CD4-positive, alpha-beta T cell treated with Interleukin-17A for 1 hour (primary cell): ENCODE measurements at regions not wholly inside any gene's neighbourhood (a gene's known extent, or its start where the extent isn't known, plus 50 kb on each side); places are given as distances from the start of the nearest gene placed in this dataset.
"Not testable (repeated sequence)": the region's sequence is repeated elsewhere in the genome, so short reads cannot be mapped to it uniquely, and the experiment has no call there.

ENCODE experiments used
- DNase-seq: peaks from one replicate; pipeline ENCODE4 v3.0.0-alpha.2; 2020

DNA sequence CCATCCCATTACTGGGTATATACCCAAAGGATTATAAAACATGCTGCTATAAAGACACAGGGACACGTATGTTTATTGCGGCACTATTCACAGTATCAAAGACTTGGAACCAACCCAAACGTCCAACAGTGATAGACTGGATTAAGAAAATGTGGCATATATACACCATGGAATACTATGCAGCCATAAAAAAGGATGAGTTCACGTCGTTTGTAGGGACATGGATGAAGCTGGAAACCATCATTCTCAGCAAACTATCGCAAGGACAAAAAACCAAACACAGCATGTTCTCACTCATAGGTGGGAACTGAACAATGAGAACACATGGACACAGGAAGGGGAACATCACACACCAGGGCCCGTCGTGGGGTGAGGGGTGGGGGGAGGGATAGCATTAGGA, 106.1 kb downstream of the CHD1L start:
- not testable (repeated sequence) for DNase-seq

DNA sequence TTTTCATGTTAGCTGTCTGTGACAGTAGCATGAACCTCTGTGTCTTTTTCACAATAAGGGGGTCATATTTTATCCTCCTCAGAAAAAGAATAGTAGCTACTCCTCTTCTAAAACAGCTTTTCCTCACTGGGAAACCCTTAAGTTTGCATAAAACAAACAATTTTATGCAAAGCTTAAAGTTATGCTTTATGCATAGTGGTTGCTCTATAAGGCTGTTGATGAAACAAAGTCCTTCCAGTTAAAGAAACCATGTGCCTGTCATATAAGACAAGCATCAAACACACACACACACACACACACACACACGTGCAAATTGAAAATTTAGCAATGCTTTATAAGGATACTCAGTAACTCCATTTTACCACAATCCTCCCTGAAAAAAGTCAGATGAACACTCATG, 107.0 kb downstream of the CHD1L start:
- DNase-seq = no peak

DNA sequence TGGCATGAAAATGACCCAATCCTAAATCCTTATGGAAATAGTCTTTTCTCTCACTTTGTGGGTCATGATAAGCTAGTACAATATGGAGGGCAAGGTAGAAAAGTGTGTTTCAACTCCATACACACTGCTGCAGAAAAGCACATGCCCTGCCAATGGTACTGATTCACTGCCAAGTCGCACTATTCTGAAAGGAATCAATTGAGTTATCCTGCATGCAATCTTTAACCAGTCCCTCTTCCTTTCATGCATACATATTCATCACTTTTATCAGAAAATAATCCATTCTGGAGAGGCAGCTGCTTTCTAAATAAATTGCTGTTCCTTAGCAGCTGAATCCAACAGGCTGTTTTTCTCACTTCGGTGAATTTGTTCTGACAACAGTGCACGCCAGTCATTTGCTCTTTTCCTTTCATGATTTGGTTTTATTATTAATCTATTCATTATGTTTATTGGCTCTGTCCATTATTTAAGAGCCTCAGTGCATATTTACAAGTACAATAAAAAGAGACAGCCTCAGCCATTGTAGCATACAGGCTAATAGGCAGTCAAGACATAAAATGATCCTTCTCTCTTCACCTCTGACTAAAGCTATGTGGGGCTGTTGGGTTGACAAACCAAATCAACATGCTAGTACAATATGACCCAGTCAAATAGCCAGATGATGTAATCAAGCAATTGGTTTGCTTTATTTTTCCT, 108.8 kb downstream of the CHD1L start:
- no peak for DNase-seq

DNA sequence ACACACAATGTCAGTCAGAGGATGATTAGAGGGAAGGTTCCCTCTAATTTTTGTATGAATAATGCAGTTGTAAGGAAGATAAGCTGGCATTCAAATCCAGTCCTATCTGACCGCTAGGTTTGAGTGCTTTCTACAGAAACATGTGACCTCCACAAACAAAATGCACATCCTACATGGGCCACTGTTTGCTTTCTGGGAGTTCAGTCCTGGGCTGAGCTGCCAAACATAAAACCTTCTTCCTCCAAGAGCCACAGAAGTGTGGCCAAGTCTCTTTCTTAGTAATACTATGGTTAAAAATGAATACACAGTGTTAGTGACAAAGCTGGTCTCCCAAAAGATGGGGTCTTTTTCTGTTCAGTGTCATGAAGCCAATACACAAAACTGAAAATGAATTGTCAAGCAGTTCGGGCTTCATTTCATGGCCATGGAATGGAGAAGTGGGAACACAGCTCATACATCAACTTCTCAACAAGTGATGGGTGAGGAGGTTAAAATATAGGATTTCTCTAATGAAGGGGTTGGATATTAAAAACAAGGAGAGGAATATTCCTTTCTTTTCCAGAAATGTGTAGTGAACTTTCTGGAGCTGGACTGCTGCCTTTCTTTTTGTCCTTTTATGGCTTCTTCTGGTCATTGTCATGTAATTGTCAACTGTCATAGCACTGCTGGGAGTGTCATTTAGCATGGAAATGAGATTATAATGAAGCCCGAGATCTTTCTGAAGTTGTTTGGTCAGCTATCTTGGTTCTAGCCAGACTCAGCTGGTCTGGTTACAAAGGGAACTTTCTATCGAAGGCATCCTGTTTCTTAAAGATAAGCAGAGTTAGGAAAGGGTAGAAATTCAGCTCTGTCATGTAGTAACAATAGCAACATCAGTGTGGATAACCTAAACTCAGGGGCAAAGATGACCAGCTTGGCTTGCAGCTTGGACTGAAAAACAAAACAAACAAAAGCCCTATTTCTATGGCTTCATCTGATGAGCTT, 135.1 kb downstream of the CHD1L start:
- DNase-seq = no peak

GRCh38 chr1:147379889-147380288, 137.4 kb downstream of the CHD1L start:
- no peak for DNase-seq

- DNase-seq = no peak
These were observed 142.3 kb downstream of the CHD1L start for GRCh38 chr1:147384804-147385203.

GRCh38 chr1:147388969-147389368, 146.5 kb downstream of the CHD1L start:
- no peak for DNase-seq

DNA sequence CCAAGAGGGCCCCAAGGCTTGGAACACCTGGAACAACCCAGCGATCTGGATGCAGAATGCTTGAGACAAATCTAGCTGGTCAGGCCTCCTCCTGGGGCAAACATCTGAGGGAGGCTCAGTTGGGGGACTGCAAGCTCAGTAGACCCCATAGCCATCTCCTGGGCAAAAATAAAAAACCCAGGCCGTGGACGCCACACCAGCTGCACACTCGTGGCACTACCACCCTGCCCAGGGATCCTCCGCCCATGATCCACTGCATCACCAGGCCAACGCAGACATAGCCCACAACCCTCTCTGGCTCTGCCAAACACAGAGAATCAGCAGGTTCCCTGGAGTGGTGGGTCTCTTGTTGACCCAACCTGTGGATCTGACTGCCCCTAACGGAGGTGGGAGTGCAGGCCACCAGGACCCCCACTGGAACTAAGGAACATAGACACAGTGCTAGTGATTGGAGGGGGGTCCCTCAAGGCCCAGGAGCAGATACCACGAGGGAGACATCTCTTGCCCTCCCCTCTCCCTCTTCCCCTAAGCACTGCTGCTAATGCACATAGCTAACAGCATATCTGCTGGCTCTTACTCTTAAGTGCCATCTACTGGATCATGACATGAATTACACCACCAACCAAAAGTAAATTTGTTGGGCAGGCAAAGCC, 147.2 kb downstream of the CHD1L start:
- DNase-seq = peak; percentile 36

- DNase-seq = no peak
These were observed 147.7 kb downstream of the CHD1L start for GRCh38 chr1:147390185-147390542.

- DNase-seq = no peak
These were observed 148.6 kb downstream of the CHD1L start for GRCh38 chr1:147391114-147391513.

DNA sequence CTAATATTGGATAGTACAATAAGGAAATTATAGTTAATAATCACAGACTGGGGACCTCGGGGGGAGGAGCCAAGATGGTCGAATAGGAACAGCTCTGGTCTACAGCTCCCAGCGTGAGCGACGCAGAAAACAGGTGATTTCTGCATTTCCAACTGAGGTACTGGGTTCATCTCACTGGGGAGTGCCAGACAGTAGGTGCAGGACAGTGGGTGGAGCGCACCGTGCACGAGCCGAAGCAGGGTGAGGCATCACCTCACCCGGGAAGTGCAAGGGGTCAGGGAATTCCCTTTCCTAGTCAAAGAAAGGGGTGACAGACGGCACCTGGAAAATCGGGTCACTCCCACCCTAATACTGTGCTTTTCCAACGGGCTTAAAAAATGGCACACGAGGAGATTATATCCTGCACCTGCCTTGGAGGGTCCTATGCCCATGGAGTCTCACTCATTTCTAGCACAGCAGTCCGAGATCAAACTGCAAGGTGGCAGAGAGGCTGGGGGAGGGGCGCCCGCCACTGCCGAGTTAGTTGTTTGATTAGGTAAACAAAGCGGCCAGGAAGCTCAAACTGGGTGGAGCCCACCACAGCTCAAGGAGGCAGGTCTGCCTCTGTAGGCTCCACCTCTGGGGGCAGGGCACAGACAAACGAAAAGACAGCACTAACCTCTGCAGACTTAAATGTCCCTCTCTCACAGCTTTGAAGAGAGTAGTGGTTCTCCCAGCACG, 138.8 kb upstream of the BCL9 start:
- not testable (repeated sequence) for DNase-seq

DNA sequence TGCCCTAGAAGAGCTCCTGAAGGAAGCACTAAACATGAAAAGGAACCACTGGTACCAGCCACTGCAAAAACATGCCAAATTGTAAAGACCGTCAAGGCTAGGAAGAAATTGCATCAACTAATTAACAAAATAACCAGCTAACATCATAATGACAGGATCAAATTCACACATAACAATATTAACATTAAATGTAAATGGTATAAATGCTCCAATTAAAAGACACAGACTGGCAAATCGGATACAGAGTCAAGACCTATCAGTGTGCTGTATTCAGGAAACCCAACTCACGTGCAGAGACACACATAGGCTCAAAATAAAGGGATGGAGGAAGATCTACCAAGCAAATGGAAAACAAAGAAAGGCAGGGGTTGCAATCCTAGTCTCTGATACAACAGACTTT, 137.0 kb upstream of the BCL9 start:
- not testable (repeated sequence) for DNase-seq

DNA sequence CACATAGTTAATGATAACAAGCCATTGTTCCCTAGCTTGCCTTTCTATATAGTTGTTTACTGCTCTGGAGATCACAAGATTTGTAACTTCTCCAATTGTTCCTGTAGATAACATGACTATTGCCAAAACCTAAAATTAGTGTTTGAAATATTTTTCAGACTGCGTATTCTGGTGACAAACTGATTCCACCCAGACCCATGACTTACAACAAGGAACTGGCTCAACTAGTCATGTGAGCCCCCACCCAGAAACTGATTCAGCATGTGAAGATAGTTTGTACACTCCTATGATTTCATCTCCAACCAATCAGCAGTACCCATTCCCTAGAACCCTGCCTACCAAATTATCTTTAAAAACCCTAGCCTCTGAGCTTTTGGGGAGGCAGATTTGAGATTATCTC, 131.4 kb upstream of the BCL9 start:
- DNase-seq = no peak

- no peak for DNase-seq
These were observed 128.1 kb upstream of the BCL9 start for GRCh38 chr1:147413110-147413605.

- no peak for DNase-seq
These were observed 126.7 kb upstream of the BCL9 start for GRCh38 chr1:147414505-147415163.

DNA sequence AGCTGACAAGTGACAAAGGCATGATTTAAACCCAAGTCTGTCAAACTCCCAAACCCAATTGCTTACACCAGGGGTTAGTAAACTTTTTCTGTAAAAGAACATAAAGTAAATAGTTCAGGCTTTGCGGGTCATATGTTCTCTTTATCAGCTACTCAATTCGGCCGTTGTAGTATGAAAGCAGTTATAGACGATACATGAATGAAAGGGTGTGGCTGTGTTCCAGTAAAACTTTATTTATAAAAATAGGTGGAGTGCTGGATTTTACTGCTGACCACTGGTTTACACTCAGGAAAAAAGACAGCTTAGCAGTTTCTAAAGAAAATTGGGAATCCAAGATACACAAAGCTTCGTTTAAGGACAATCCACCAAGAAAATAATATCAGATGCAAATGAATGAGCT, 124.3 kb upstream of the BCL9 start:
- no peak for DNase-seq

DNA sequence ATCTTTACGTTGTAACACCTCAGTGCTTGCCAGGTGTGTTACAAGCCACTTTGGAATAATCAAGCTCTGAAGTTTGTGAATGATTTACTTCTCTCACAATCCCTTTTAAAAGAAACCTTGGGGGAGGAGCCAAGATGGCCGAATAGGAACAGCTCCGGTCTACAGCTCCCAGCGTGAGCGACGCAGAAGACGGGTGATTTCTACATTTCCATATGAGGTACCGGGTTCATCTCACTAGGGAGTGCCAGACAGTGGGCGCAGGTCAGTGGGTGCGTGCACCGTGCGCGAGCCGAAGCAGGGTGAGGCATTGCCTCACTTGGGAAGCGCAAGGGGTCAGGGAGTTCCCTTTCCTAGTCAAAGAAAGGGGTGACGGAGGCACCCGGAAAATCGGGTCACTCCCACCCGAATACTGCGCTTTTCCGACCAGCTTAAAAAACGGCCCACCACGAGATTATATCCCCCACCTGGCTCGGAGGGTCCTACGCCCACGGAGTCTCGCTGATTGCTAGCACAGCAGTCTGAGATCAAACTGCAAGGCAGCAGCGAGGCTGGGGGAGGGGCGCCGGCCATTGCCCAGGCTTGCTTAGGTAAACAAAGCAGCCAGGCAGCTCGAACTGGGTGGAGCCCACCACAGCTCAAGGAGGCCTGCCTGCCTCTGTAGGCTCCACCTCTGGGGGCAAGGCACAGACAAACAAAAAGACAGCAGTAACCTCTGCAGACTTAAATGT, 118.0 kb upstream of the BCL9 start:
- not testable (repeated sequence) for DNase-seq

DNA sequence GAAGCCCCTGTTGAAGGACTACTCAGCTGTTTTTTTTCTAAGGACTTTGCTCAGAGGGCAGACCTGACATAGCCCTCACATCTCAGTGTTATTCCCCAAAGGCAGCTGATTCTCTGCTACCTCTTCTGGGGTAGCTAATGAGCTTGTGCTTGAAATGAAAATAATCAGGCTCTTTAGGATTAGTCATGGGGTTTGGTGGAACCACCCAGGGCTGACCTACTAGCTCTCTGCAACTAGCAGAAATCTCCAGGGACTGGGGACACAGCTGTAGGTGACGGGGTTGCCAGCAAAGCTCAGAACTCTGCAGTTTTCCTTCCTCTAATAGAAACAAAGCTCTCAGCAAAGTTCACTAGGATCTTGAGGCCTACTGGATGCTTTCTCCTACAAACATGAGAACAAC, 106.4 kb upstream of the BCL9 start:
- no peak for DNase-seq

DNA sequence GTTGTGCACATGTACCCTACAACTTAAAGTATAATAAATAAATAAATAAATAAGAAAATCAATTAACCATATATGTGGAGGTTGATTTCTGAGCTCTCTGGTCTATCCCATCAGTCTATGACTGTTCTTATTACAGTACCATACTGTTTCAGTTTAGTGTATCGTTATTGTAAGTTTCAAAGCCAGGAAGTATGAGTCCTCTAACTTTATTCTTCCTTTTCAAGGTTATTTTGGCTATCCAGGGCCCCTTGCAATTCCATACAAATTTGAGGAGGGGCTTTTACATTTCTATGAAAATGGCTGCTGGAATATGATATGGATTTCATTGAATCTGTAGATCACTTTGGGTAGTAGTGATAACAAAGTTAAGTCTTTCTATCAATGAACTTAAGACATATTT, 96.9 kb upstream of the BCL9 start:
- DNase-seq = no peak

- DNase-seq = no peak
These were observed 89.7 kb upstream of the BCL9 start for GRCh38 chr1:147451628-147452027.

GRCh38 chr1:147452809-147453208, 88.5 kb upstream of the BCL9 start:
- no peak for DNase-seq

GRCh38 chr1:147463022-147463421, 78.3 kb upstream of the BCL9 start:
- DNase-seq = no peak
